HepG2 (cell line): ENCODE measurements at regions not wholly inside any gene's neighbourhood (a gene's known extent, or its start where the extent isn't known, plus 50 kb on each side); places are given as distances from the start of the nearest gene placed in this dataset.

ENCODE experiments used
- ATAC-seq: fragments of 200-7000 bp; cut with Tn5 transposase; 3 replicates; pipeline ENCODE4 v1.9.1; 2020; ENCODE audit warnings: mild to moderate bottlenecking, moderate library complexity
- BruUV-seq: library from RNA; stranded (reverse); fragments of 400-500 nt; replicated peaks from 2 replicates; lab custom pipeline; 2021; lab: Mats Ljungman, UMichigan
- CTCF ChIA-PET: fragments of 300-600 bp; formaldehyde crosslinking; extraction: SDS; loops from one replicate; lab custom pipeline; 2021; ENCODE audit warnings: low total read pairs, inconsistent platforms, low intra/inter-chr PET ratio; lab: Yijun Ruan, JAX
- POLR2A ChIA-PET: fragments of 350-600 bp; sonication (Branson Sonifier 250); formaldehyde crosslinking; loops from one replicate; lab custom pipeline; 2020; ENCODE audit warnings: antibody characterized with exemption, inconsistent platforms; lab: Yijun Ruan, JAX
- DNase-seq: peaks from one replicate; pipeline ENCODE4 v3.0.0-alpha.2; 2015; ENCODE audit warnings: low spot score
- FAIRE-seq: peaks from 3 replicates; lab custom pipeline; 2011; peaks lifted over from hg19 to GRCh38; lab: Jason Lieb, UNC
- H2AFZ ChIP-seq: one replicate; pipeline ENCODE4 v1.6.1; 2011; ENCODE audit warnings: low read length, inconsistent platforms
- H3K27ac ChIP-seq: fragments of 300-600 bp; 3 replicates; pipeline ENCODE4 v1.8.0; 2011; ENCODE audit warnings: mixed run types, mild to moderate bottlenecking, mixed read lengths, low read length, inconsistent platforms; ENCODE audit not compliant: insufficient read depth; ENCODE audit errors: extremely low read length
- H3K27me3 ChIP-seq, 2 experiments: fragments of 200-600 bp in 1 of 2; 2 replicates in 1 of 2; 3 replicates in 1 of 2; pipeline versions ENCODE4 v1.6.0 to v1.8.0; 2011; ENCODE audit warnings: low read length in 2 of 2, mild to moderate bottlenecking in 2 of 2, moderate library complexity in 2 of 2, inconsistent platforms in 1 of 2; ENCODE audit not compliant: insufficient read depth in 2 of 2, control insufficient read depth in 1 of 2
- H3K36me3 ChIP-seq, 2 experiments: fragments of 200-600 bp in 1 of 2; replicated peaks in 1 of 2; 2 replicates in 1 of 2; 3 replicates in 1 of 2; pipeline versions ENCODE4 v1.5.1 to v1.8.0; 2011; ENCODE audit warnings: low read length in 2 of 2, inconsistent platforms in 1 of 2; ENCODE audit not compliant: insufficient read depth in 2 of 2, control insufficient read depth in 1 of 2
- H3K4me1 ChIP-seq: 2 replicates; pipeline ENCODE4 v1.5.1; 2012; ENCODE audit warnings: low read length, inconsistent platforms; ENCODE audit not compliant: insufficient read depth
- H3K4me2 ChIP-seq: 2 replicates; pipeline ENCODE4 v1.6.0; 2011; ENCODE audit warnings: low read depth, low read length, inconsistent platforms
- H3K4me3 ChIP-seq, 3 experiments: fragments of 200-600 bp in 1 of 3; sonication (generic), shearing (Covaris generic) in 1 of 3; replicated peaks in 1 of 3; 2 replicates each; pipeline ENCODE4 v1.5.1; 2011 to 2016; ENCODE audit warnings: low read length in 3 of 3, inconsistent platforms in 2 of 3, low read depth in 2 of 3, mild to moderate bottlenecking in 2 of 3, control low read depth in 1 of 3, mixed read lengths in 1 of 3; ENCODE audit not compliant: insufficient read depth in 1 of 3
- H3K79me2 ChIP-seq: one replicate; pipeline ENCODE4 v1.6.1; 2011; ENCODE audit warnings: low read length, inconsistent platforms; ENCODE audit not compliant: insufficient read depth
- H3K9ac ChIP-seq: 2 replicates; pipeline ENCODE4 v1.6.0; 2011; ENCODE audit warnings: mild to moderate bottlenecking, low read depth, low read length, inconsistent platforms; ENCODE audit not compliant: insufficient read depth
- H3K9me3 ChIP-seq: 2 replicates; pipeline ENCODE4 v1.5.1; 2012; ENCODE audit warnings: mild to moderate bottlenecking, low read length
- H4K20me1 ChIP-seq: 2 replicates; pipeline ENCODE4 v1.6.0; 2011; ENCODE audit warnings: inconsistent platforms, mild to moderate bottlenecking, low read length, moderate library complexity; ENCODE audit not compliant: insufficient read depth
- HNRNPLL ChIP-seq: fragments of 200-400 bp; formaldehyde crosslinking; IDR thresholded peaks from 2 replicates; pipeline ENCODE4 v1.6.1; 2017; ENCODE audit warnings: mild to moderate bottlenecking, low read depth, low read length; ENCODE audit not compliant: poor library complexity, severe bottlenecking
- KDM2A ChIP-seq: sonication (generic); formaldehyde crosslinking; IDR thresholded peaks from 2 replicates; pipeline ENCODE4 v1.4.0; 2020; ENCODE audit warnings: low read depth, missing genetic modification reagents, borderline replicate concordance
- PREB ChIP-seq: sonication (generic); formaldehyde crosslinking; IDR thresholded peaks from 2 replicates; pipeline ENCODE4 v1.4.0; 2020; ENCODE audit warnings: missing genetic modification reagents
- RBM22 ChIP-seq: fragments of 200-400 bp; formaldehyde crosslinking; optimal IDR thresholded peaks from 2 replicates; pipeline ENCODE3; 2017; ENCODE audit warnings: mild to moderate bottlenecking, low read length, moderate library complexity
- SYNCRIP ChIP-seq: fragments of 200-400 bp; formaldehyde crosslinking; IDR thresholded peaks from 2 replicates; pipeline ENCODE4 v1.6.1; 2018; ENCODE audit warnings: mild to moderate bottlenecking, low read depth, low read length; ENCODE audit not compliant: insufficient read depth
- ZFP1 ChIP-seq: IDR thresholded peaks from 2 replicates; pipeline ENCODE4 v1.6.1; 2016
- ZFP62 ChIP-seq: sonication (generic); formaldehyde crosslinking; IDR thresholded peaks from 2 replicates; pipeline ENCODE4 v1.4.0; 2020; ENCODE audit warnings: missing genetic modification reagents
- ZGPAT ChIP-seq: IDR thresholded peaks from 2 replicates; pipeline ENCODE4 v1.6.1; 2016; ENCODE audit warnings: mild to moderate bottlenecking
- ZNF24 ChIP-seq: fragments of 450-650 bp; IDR thresholded peaks from 2 replicates; pipeline ENCODE4 v1.6.1; 2017; ENCODE audit warnings: antibody characterized with exemption, mild to moderate bottlenecking
- ZNF549 ChIP-seq: sonication (generic); formaldehyde crosslinking; IDR thresholded peaks from 2 replicates; pipeline ENCODE4 v1.5.0; 2020; ENCODE audit warnings: missing genetic modification reagents
- ZNF773 ChIP-seq: sonication (generic); formaldehyde crosslinking; IDR thresholded peaks from 2 replicates; pipeline ENCODE4 v1.4.0; 2020; ENCODE audit warnings: missing genetic modification reagents, borderline replicate concordance
- WGBS: methylation state at CpG from one replicate; pipeline ENCODE4 v1.1.6; 2017; ENCODE audit warnings: low lambda C conversion rate; 5-methylcytosine and 5-hydroxymethylcytosine counted together
- in situ Hi-C: cut with HindIII; loops from 2 replicates; pipeline ENCODE4 v1.10.0; 2017; ENCODE audit warnings: low pct_unique_long_range_greater_than_20kb; ENCODE audit not compliant: extremely low pct_ligation_motif_present
- intact Hi-C: fragments of 100-400 bp; cut with micrococcal nuclease; formaldehyde crosslinking; loops from one replicate; pipeline ENCODE4 v1.10.0; 2022; ENCODE audit not compliant: unreplicated experiment

- H3K9me3 ChIP-seq: peaks cover 90% of the 10 kb centered on the region
- FAIRE-seq (no peak), DNase-seq (no peak), ATAC-seq (no peak)
- WGBS: 6% methylated on average over 6 of the region's 6 CpGs
- no peaks in the 10 kb centered on the region for H4K20me1 ChIP-seq
- H3K79me2 ChIP-seq: no peaks in the 10 kb centered on the region
- intact Hi-C loops: no loop called here
- no TSS peak for BruUV-seq
- H2AFZ ChIP-seq: no peak overlapping the region
- no peaks in the 10 kb centered on the region for H3K36me3 ChIP-seq
- H3K27me3 ChIP-seq: no peaks in the 10 kb centered on the region
- no peak overlapping the region for H3K9ac ChIP-seq
- H3K27ac ChIP-seq: no peak overlapping the region
- no peaks in the 10 kb centered on the region for H3K4me1 ChIP-seq
- no peak overlapping the region for H3K4me3 ChIP-seq
- TF ChIP-seq ZNF24: no peak
- in situ Hi-C loops: no loop called here
- POLR2A ChIA-PET: no interaction called here
- no peak overlapping the region for H3K4me2 ChIP-seq
- CTCF ChIA-PET: no interaction called here
These were observed 2133.0 kb downstream of the NCAM2 start for GRCh38 chr21:23131177-23131576.

GRCh38 chr21:23138797-23139196 lies 2140.6 kb downstream of the NCAM2 start:
- ATAC-seq: no peak
- Histone ChIP-seq H4K20me1 (no peaks in the 10 kb centered on the region), H3K4me2 (no peak overlapping the region), H3K9me3 (peaks cover 82% of the 10 kb centered on the region), H3K9ac (no peak overlapping the region), H3K4me3 (no peak overlapping the region), H3K27ac (no peak overlapping the region), H3K79me2 (no peaks in the 10 kb centered on the region), H2AFZ (no peak overlapping the region), H3K36me3 (no peaks in the 10 kb centered on the region), H3K4me1 (no peaks in the 10 kb centered on the region), H3K27me3 (no peaks in the 10 kb centered on the region)
- no peak for FAIRE-seq
- in situ Hi-C loops: no loop called here
- ChIA-PET CTCF (no interaction called here), POLR2A (no interaction called here)
- BruUV-seq: no TSS peak
- TF ChIP-seq ZNF773 (CRISPR knock-in tag) (no peak), PREB (CRISPR knock-in tag) (no peak), ZFP1 (CRISPR knock-in tag) (no peak), SYNCRIP (no peak), HNRNPLL (no peak), RBM22 (no peak), ZFP62 (CRISPR knock-in tag) (no peak), KDM2A (CRISPR knock-in tag) (no peak), ZNF549 (no peak), ZGPAT (CRISPR knock-in tag) (no peak)
- 4% methylated on average over 2 of the region's 2 CpGs for WGBS
- DNase-seq: no peak
- intact Hi-C loops: no loop called here
